C4-2B (cell line): ENCODE measurements at regions not wholly inside any gene's neighbourhood (a gene's known extent, or its start where the extent isn't known, plus 50 kb on each side); places are given as distances from the start of the nearest gene placed in this dataset.

Experiments
- CTCF ChIP-seq: fragments of 450-650 bp; conservative IDR thresholded peaks from 2 replicates; pipeline ENCODE4 v1.5.1; 2017; ENCODE audit warnings: mild to moderate bottlenecking
- ZFX ChIP-seq: fragments of 450-650 bp; IDR thresholded peaks from 2 replicates; pipeline ENCODE4 v1.6.1; 2017

GRCh38 chr11:38819981-38820380, 2221.9 kb upstream of the RAG2 start:
- TF ChIP-seq CTCF (no peak), ZFX (no peak)
